CD4-positive, alpha-beta T cell treated with Interleukin-2 at 100 ng/mL for 4 hours (primary cell): ENCODE measurements at regions not wholly inside any gene's neighbourhood (a gene's known extent, or its start where the extent isn't known, plus 50 kb on each side); places are given as distances from the start of the nearest gene placed in this dataset.

ENCODE experiments used
- DNase-seq: peaks from one replicate; pipeline ENCODE4 v3.0.0-alpha.2; 2020; ENCODE audit warnings: low spot score

- no peak for DNase-seq
Observed at GRCh38 chr18:10225300-10225699, 229.1 kb upstream of the APCDD1 start.

DNA sequence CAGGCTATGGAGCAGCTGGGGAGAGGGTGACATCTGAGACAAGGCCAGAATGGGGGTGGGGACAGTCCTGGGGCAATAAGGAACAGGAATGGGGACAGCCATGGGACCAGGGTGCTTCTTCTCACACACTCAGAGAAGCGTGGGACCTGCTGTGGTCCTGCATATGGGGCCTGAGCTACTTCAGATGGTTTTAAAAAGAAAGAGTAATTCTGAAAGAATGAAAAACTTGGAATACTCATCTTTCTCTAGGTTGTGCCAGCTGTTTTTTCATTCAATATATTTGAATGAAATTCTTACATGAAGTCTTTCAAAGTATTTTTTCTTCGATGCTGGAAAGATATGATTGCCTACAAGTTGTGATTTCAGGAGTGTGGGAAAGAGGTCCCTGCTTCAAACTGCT is 227.5 kb upstream of the APCDD1 start:
- no peak for DNase-seq

DNA sequence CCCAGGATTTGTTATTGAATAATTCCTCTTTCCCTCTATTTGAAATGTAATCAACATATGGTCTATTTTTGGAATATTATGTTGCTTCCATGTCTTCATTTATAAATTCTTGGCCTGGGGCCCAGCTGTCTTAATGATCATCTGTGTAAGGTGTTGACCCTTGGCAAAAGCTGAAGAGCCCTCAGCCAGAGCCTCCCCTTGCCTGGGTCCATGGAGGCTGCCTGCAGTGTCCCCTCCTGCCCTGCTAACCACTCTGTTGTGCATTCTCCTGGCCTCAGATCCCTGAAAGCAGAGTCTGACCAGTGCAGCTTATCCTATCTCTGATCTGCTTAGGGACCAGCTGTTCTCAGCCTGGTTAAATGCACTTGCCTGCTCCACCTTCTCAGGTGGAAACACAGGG is 226.1 kb upstream of the APCDD1 start:
- DNase-seq, result no peak

- no peak for DNase-seq
Observed at GRCh38 chr18:10229458-10229857, 225.0 kb upstream of the APCDD1 start.

DNA sequence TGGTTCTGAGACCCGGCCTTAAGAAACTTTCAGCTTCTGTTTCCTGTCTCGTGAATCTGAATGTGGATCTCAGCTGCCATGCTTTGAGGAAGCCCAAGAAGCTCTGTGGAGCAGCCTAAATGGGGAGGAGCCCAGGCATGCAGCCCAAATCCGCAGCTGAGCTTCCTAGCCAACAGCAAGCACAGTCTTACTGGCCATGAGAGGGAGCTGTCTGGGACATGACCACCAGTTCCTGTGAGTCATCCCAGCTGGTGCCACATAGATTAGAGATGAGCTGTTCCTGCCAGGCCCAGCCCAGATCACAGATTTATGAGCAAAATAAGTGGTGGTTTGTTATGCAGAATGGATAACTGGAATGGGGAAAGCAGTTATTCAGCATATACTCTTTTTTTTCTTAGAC is 224.4 kb upstream of the APCDD1 start:
- no peak for DNase-seq

GRCh38 chr18:10231220-10231619 is 223.2 kb upstream of the APCDD1 start:
- no peak for DNase-seq

DNA sequence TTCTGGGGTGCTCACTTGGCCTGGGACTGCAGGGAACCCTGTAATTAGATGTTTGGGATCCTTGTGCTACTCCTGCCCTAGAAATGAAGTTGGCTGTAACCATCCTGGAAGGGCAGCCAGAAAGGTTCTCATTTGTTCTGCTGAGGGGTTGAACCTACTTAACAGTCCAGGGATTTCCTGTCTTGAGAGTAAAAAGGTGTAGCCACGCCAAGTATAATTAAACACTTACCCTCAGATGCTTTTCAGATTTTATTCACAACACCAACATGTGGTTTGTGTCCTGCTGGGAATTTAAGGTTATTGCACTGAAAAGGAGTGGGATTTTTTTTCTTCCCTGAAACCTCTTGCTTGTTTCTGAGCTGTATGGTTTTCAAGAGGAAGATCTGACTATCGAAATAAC is 222.4 kb upstream of the APCDD1 start:
- no peak for DNase-seq

DNA sequence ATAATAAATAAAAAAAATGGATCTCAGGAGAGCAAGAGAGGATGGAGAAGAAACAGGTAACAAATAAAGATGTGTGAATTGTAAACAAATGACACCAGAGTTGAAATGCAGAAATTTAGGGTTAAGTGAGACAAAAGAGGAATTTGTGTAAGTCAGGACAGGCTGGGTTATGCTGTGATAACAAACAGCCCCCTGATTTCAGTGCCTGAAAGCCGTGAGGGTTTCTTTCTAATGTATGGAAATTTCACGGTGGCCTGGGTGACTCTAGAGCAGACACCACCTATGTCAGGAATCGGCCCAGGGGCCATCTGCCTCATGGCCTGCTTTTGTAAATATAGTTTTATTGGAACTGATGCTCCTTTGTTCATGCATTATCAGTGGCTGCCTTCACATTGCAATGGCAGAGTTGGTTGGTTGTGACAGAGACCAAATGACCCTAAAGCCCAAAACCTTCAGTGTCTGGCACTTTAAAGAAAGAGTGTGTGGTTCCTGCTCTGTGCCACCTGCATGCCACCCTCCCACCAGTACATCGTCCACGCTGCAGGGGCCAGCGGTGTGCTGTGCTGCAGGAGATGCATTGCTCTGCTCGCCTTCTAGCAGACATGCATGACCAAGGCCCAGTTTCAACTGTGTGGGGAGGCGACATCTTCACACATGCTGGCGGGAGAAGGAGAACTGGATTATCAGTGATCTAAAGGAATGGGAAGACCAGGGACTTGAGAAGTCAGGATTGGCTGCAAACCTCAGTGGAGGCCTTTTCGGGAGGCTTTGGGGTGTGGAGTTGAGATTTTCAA is 221.2 kb upstream of the APCDD1 start:
- no peak for DNase-seq

DNA sequence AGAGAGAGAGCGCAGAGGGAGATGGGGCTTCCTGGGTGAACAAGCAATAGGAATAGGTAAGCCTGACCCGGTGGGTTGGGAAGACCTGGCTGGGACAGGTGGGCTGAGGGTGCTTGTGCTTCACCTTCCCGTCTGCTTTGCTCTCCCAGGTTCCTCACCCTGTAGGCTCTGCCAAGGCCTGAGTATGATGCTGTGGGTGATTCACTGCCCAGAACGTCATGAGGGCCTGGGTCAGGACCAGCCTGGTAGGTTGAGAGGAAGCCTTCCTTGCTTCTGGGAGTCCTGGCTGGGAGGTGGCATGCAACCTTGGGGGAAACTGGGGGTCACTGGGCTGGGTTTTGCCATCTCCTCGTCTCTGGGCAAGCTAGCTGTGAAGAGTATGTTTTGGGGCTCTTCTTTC is 220.2 kb upstream of the APCDD1 start:
- no peak for DNase-seq

- DNase-seq, result no peak
Observed at GRCh38 chr18:10234912-10235660, 219.3 kb upstream of the APCDD1 start.

DNA sequence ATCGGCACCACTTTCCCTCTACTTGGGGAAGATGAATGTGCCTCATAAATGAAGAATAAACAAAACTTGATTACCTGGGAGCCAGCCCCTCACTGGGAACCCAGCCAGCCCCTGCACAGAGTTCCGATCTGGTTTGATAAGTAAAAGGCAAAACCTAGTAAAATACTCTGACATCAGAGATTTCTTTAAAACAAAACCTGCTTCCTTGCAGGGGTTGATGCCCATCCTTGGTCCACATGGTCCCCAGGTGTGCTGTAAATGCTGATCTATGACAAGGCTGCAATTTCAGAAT is 218.8 kb upstream of the APCDD1 start:
- no peak for DNase-seq

GRCh38 chr18:10239103-10239502 is 215.3 kb upstream of the APCDD1 start:
- no peak for DNase-seq

GRCh38 chr18:10239991-10240634 is 214.3 kb upstream of the APCDD1 start:
- DNase-seq, result no peak

DNA sequence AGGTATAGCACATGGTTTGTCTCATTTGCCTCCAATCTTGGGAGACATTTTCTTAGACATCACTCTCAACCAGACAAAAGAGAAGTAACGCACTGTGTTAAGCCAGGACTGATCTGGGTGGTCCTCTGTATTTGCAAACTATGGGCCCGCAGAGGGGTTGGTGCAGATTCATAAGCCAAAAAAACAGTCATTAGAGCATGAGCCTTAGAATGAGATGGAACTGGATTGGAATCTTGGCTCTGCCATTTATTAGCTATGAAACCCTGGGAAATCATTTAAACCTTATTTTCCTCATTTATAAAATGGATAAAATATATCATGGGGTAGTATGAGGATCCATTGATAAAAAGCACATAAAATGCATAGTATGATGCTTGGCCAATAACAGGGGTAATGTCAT is 213.5 kb upstream of the APCDD1 start:
- DNase-seq, result no peak

DNA sequence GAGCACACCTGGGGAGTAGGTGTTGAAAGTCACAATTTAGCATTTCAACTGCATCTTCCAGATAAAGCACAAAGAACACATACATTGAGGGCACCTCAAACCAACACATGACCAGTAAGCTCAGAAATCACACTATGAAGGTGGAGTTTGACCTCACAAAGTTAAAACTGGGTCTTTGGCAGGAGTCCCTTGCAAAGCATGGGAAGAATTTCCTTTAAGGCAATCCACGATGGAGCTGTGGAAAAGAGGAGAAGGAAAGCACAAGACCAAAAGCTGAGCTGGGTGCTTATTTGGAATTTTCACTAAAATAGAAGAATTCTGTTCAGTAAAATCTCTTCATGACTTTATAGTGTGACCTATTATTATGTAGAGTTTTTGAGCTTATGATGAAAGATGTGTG is 212.9 kb upstream of the APCDD1 start:
- DNase-seq, result no peak

DNA sequence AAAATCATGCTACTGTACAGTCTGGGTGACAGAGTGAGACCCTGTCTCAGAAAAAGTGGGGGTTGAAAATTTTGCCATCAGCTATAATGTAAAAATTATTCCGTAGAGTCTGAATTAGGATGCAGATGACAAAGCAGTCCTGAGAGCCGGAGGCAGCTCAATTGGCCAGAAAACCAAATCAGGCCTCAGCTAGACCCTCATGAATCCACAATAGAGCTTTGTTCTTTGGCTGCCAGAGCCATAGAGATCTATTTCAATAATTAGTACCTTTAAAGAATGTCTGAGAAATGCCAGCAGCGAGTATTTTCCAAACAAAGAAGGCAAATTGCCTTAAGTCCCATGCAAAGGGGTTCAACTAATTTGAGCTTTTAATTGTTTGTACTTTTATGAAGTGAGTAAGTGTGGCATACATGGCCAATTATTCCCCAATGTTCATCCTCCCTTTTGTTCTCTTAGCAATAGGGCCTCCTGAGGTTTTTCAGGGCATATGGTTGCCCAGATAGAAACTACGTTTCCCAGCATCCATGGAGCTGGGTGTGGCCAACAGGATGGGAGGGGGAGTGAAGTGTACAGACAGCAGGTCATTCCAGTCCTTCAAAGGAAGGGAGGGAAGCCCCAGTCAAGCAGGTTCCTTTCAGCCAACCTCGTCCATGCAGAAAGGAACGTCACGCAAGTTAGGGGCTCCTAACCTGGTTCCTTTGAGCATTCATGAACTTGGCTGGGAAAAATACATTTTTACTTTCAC is 211.3 kb upstream of the APCDD1 start:
- no peak for DNase-seq

DNA sequence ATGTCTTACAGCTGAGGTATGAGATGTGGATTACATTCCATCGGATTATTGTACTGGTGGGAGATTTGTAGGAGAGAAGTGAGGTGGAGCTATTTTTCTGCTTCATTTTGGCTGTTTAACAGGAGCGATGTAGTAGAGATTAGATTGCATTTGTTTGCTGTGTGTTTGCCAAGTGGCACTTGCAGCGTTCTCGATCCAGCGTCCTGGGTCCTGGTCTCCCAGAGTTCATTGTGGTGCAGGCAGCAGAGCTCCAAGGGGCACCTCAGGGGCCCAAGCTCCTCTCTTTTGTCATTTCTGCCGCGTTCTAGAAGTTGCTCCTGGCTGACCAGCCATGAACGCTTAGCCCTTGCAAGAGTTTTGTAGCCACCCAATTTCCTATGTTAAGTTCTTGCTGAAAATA is 210.1 kb upstream of the APCDD1 start:
- no peak for DNase-seq

- no peak for DNase-seq
Observed at GRCh38 chr18:10245031-10245845, 209.2 kb upstream of the APCDD1 start.

DNA sequence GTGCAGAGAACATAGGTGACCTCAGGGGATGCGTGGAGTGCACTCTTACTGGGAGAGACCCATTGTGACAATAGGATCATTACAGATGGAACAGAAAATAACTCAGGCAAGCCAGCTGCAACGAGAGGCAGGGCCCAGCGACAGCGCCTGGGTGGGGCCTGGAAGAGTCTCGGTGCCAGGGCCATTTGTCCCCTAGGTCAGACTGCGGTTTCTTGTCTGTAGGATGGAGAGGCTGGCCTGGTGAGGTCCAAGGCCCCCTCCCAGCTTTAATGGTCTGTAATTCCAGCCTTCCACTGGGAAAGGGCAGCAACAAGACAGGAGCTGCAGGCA is 208.6 kb upstream of the APCDD1 start:
- DNase-seq, result no peak

- DNase-seq, result no peak
Observed at GRCh38 chr18:10247021-10247741, 207.3 kb upstream of the APCDD1 start.

- no peak for DNase-seq
Observed at GRCh38 chr18:10247742-10248082, 206.7 kb upstream of the APCDD1 start.
